Ascending aorta (tissue), 2 donors: ENCODE measurements at regions not wholly inside any gene's neighbourhood (a gene's known extent, or its start where the extent isn't known, plus 50 kb on each side); places are given as distances from the start of the nearest gene placed in this dataset.

Experiments used
- DNase-seq, 2 donors: peaks; one replicate each; pipeline ENCODE4 v3.0.0-alpha.2; 2019; ENCODE audit warnings: low spot score in 2 of 2
- H3K27ac ChIP-seq, 2 donors: fragments of 200-600 bp; sonication (generic); one replicate each; pipeline ENCODE4 v1.5.1; 2016 to 2017; ENCODE audit warnings: mild to moderate bottlenecking in 1 of 2
- H3K27me3 ChIP-seq: fragments of 200-600 bp; sonication (generic); one replicate; pipeline ENCODE4 v1.5.1; 2017
- H3K36me3 ChIP-seq, 2 donors: fragments of 200-600 bp; sonication (generic); one replicate each; pipeline ENCODE4 v1.5.1; 2016
- H3K4me1 ChIP-seq, 2 donors: fragments of 200-600 bp; sonication (generic); one replicate each; pipeline ENCODE4 v1.5.1; 2016 to 2017; ENCODE audit warnings: mild to moderate bottlenecking in 1 of 2
- H3K4me3 ChIP-seq, 2 donors: fragments of 200-600 bp; sonication (generic); one replicate each; pipeline ENCODE4 v1.5.1; 2016 to 2017; ENCODE audit warnings: mild to moderate bottlenecking in 1 of 2
- H3K9me3 ChIP-seq, 2 donors: fragments of 200-600 bp; sonication (generic); one replicate each; pipeline ENCODE4 v1.5.1; 2016
- intact Hi-C: fragments of 100-400 bp; cut with DNase I; formaldehyde crosslinking; loops from one replicate; pipeline ENCODE4 v1.15.1; 2023
- TF ChIP-seq, protein P1 (sequence below), 3 experiments: fragments of 200-600 bp in 2 of 3; fragments of 450-650 bp in 1 of 3; sonication (generic) in 2 of 3; IDR thresholded peaks; one replicate each; pipeline ENCODE4 v1.5.1; 2016 to 2019; ENCODE audit warnings: antibody characterized with exemption in 3 of 3, mild to moderate bottlenecking in 1 of 3, moderate library complexity in 1 of 3

DNA sequence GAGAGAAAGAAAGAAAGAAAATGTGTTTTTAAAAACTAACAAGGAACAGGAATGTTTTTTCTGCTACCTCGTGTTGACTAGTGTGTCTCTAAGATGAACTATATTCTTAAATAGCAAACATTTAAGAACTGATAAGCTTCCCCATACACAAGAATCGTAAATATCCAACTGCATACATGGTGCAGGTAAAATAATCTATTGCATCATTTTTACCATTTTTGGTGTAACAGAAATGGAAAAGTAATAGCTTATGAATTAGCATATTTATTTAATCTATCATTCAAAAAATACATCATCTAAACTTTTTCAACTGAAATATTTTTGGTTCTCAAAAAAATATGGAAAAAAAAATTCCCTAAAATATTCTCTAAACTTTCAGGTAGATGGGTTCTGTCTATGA lies 59.7 kb upstream of the RAD23B start:
- Histone ChIP-seq H3K36me3 (no peaks in the 10 kb centered on the region), H3K27me3 (no peaks in the 10 kb centered on the region), H3K9me3 (no peaks in the 10 kb centered on the region), H3K4me3 (no peak overlapping the region), H3K27ac (no peak overlapping the region), H3K4me1 (no peaks in the 10 kb centered on the region)
- TF ChIP-seq, protein P1, sequence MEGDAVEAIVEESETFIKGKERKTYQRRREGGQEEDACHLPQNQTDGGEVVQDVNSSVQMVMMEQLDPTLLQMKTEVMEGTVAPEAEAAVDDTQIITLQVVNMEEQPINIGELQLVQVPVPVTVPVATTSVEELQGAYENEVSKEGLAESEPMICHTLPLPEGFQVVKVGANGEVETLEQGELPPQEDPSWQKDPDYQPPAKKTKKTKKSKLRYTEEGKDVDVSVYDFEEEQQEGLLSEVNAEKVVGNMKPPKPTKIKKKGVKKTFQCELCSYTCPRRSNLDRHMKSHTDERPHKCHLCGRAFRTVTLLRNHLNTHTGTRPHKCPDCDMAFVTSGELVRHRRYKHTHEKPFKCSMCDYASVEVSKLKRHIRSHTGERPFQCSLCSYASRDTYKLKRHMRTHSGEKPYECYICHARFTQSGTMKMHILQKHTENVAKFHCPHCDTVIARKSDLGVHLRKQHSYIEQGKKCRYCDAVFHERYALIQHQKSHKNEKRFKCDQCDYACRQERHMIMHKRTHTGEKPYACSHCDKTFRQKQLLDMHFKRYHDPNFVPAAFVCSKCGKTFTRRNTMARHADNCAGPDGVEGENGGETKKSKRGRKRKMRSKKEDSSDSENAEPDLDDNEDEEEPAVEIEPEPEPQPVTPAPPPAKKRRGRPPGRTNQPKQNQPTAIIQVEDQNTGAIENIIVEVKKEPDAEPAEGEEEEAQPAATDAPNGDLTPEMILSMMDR (IDR thresholded peaks at IDR 0.05): no peak
- no peak for DNase-seq
- intact Hi-C loops: no loop called here

DNA sequence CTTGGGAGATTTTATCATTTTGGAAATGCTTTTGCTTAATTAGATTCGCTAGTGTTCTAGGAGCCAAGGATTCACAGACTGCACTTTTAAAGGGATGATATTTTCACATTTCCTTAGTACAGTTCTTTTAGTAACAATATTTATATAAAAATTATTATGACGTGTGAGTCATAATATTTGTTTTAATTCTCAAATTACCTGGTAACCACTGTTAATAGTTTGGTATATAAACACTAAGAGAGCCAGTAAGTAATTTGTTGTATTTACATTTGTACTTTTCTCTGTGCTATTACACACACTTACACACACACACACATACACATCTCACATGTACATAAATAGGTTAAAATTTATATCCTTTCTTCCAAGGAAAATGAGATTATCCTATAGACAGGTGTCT lies 58.8 kb upstream of the RAD23B start:
- Histone ChIP-seq H3K27ac (no peak overlapping the region), H3K4me1 (no peaks in the 10 kb centered on the region), H3K36me3 (no peaks in the 10 kb centered on the region), H3K9me3 (no peaks in the 10 kb centered on the region), H3K4me3 (no peak overlapping the region), H3K27me3 (no peaks in the 10 kb centered on the region)
- intact Hi-C loops: no loop called here
- TF ChIP-seq, protein P1 (IDR thresholded peaks at IDR 0.05): no peak
- no peak for DNase-seq

DNA sequence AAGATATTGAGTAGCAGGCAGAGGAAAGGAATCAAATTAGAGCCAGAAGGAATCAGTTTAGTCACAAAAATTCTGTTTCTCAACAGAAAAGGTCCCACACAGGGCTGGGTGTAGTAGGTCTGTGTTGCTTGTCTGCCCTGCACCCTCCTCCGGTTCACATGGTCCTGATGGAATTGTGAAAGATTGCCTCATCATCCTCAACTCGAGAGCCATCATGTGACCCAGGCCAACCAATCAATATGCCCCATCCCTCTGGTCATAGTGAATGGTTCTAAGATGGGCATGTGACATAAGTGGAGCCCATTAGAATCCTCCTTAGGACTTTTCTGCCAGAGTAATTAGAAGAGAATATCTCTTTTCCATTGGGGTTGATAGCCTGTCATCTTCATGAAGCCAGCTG lies 56.7 kb upstream of the RAD23B start:
- no peak for DNase-seq
- TF ChIP-seq, protein P1 (IDR thresholded peaks at IDR 0.05): no peak
- no peaks in the 10 kb centered on the region for H3K36me3 ChIP-seq
- no peak overlapping the region for H3K4me3 ChIP-seq
- no peaks in the 10 kb centered on the region for H3K27me3 ChIP-seq
- H3K27ac ChIP-seq: no peak overlapping the region
- no peaks in the 10 kb centered on the region for H3K9me3 ChIP-seq
- intact Hi-C loops: no loop called here
- no peaks in the 10 kb centered on the region for H3K4me1 ChIP-seq

DNA sequence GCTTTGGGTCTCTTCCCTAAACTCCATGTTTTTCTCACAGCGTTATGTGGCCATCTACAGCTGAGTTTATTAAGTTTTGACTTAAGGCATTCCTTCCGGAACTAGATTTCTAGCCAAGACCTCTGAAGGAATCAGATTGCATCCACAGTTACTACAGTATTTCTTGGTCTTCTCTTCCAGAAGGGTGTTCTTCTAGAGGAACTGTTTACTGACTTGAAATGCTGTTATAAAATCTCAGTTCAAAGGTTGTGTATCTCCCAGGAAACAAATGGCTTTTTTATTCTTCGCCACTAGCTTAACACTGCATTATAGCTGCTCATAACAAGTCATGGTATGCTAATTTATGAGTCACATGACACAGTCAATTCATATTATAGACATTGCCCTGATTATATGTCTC lies 55.3 kb upstream of the RAD23B start:
- Histone ChIP-seq H3K27me3 (no peaks in the 10 kb centered on the region), H3K4me3 (no peak overlapping the region), H3K36me3 (no peaks in the 10 kb centered on the region), H3K27ac (no peak overlapping the region), H3K9me3 (no peaks in the 10 kb centered on the region), H3K4me1 (no peaks in the 10 kb centered on the region)
- no peak for DNase-seq
- intact Hi-C loops: no loop called here
- TF ChIP-seq, protein P1 (IDR thresholded peaks at IDR 0.05): no peak

DNA sequence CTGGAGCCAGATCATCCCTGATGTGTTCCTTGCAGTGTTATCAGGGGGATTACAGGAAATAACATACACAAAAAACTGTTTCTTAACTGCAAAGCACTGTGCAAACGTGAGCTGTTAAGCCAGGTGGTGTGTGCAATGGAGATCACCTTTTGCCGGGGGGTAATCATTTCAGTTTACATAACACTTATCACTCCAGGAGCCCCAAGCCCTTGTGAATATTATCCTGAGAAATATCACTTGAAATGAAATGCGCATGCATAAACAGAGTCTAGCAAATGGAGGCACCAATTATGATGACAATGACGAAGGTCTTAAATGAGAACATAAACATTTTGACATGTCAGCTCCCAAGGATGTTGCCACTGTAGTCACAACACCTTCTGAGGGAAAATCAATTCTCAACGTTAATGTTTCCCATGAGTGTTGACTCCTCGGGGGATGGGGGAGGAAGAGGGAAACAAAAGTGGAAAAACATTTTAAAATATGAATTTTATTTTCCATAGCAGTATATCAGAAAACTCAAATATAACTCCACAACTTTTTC lies 54.5 kb upstream of the RAD23B start:
- TF ChIP-seq, protein P1 (IDR thresholded peaks at IDR 0.05): no peak
- Histone ChIP-seq H3K36me3 (no peaks in the 10 kb centered on the region), H3K9me3 (no peaks in the 10 kb centered on the region), H3K4me3 (no peak overlapping the region), H3K27me3 (no peaks in the 10 kb centered on the region), H3K4me1 (no peaks in the 10 kb centered on the region), H3K27ac (no peak overlapping the region)
- intact Hi-C loops: no loop called here
- no peak for DNase-seq

DNA sequence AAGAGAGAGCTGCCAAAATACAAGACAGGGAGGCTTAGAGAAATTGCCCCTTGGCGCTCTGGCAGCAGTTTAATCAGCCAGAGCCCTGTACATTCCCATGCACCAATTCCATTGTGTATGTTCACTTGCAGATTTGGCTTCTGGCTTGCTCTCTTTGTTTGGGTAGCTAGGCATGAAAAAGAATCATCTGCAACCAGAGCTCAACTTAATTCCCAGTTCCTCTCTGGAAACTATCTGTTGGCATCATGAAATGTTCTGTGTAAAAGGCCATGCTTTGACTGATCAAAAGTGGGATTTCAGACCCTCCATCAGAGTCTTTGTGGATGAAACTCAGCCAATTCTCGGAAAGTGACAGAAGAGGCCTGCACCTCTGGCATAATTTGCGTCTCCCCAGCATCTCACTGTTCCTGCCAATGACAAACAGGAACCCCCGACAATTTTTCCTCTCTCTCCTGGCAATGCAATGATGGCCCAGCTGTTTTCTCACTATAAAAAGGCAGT lies 53.8 kb upstream of the RAD23B start:
- TF ChIP-seq, protein P1 (IDR thresholded peaks at IDR 0.05): no peak
- intact Hi-C loops: no loop called here
- Histone ChIP-seq H3K4me3 (no peak overlapping the region), H3K27ac (no peak overlapping the region), H3K36me3 (no peaks in the 10 kb centered on the region), H3K9me3 (no peaks in the 10 kb centered on the region), H3K27me3 (no peaks in the 10 kb centered on the region), H3K4me1 (no peaks in the 10 kb centered on the region)
- no peak for DNase-seq
